Right atrium auricular region (tissue), 2 donors: ENCODE measurements at regions not wholly inside any gene's neighbourhood (a gene's known extent, or its start where the extent isn't known, plus 50 kb on each side); places are given as distances from the start of the nearest gene placed in this dataset.

ENCODE experiments used
- DNase-seq: peaks from one replicate; pipeline ENCODE4 v3.0.0-alpha.2; 2019; ENCODE audit warnings: low spot score
- H3K27ac ChIP-seq, 2 donors: fragments of 200-600 bp; sonication (generic); 1 replicate in 1 of 2; 2 replicates in 1 of 2; pipeline ENCODE4 v1.5.1; 2016 to 2019
- H3K27me3 ChIP-seq, 2 donors: fragments of 200-600 bp; sonication (generic); one replicate each; pipeline versions ENCODE4 v1.5.1 to v1.6.0; 2017 to 2019
- H3K36me3 ChIP-seq: fragments of 200-600 bp; sonication (generic); one replicate; pipeline ENCODE4 v1.5.1; 2016
- H3K4me1 ChIP-seq, 2 donors: fragments of 200-600 bp; sonication (generic); one replicate each; pipeline versions ENCODE4 v1.5.1 to v1.6.0; 2017 to 2019
- H3K4me3 ChIP-seq, 2 donors: fragments of 200-600 bp; sonication (generic); 1 replicate in 1 of 2; 2 replicates in 1 of 2; pipeline ENCODE4 v1.5.1; 2017 to 2019; ENCODE audit warnings: mild to moderate bottlenecking in 1 of 2, moderate library complexity in 1 of 2
- H3K9me3 ChIP-seq, 2 donors: fragments of 200-600 bp; sonication (generic); one replicate each; pipeline ENCODE4 v1.5.1; 2019
- CTCF ChIP-seq, 2 donors: fragments of 200-600 bp; sonication (generic); IDR thresholded peaks; one replicate each; pipeline ENCODE4 v1.5.1; 2019; ENCODE audit warnings: antibody characterized with exemption in 2 of 2

- H3K4me1 ChIP-seq, result no peaks in the 10 kb centered on the region
- no peak overlapping the region for H3K27ac ChIP-seq
- DNase-seq, result no peak
- no peaks in the 10 kb centered on the region for H3K27me3 ChIP-seq
- TF ChIP-seq CTCF (IDR thresholded peaks at IDR 0.05), result no peak
- no peaks in the 10 kb centered on the region for H3K36me3 ChIP-seq
- peaks cover 4 to 13% of the 10 kb centered on the region in 2 donors for H3K9me3 ChIP-seq
- H3K4me3 ChIP-seq, result no peak overlapping the region
Measured at GRCh38 chr2:134108113-134108512, 145.8 kb upstream of the MGAT5 start.

DNA sequence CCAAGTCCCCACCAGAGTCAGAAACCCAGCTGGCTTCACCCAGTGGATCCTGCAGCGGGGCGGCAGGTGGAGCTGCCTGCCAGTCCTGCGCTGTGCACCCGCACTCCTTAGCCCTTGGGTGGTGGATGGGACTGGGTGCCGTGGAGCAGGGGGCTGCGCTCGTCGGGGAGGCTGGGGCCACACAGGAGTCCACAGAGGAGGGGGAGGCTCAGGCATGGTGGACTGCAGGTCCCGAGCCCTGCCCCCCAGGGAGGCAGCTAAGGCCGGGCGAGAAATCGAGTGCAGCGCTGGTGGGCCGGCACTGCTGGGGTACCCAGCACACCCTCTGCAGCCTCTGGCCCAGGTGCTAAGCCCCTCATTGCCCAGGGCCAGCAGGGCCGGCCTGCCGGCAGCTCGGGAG lies 144.6 kb upstream of the MGAT5 start:
- no peak for DNase-seq
- Histone ChIP-seq H3K36me3 (no peaks in the 10 kb centered on the region), H3K4me3 (no peak overlapping the region), H3K4me1 (no peaks in the 10 kb centered on the region), H3K27ac (no peak overlapping the region), H3K9me3 (peaks cover 4 to 13% of the 10 kb centered on the region in 2 donors), H3K27me3 (no peaks in the 10 kb centered on the region)
- no peak for TF ChIP-seq CTCF (IDR thresholded peaks at IDR 0.05)

- Histone ChIP-seq H3K9me3 (peaks cover 4 to 13% of the 10 kb centered on the region in 2 donors), H3K4me1 (no peaks in the 10 kb centered on the region), H3K4me3 (no peak overlapping the region), H3K27ac (no peak overlapping the region), H3K36me3 (no peaks in the 10 kb centered on the region), H3K27me3 (no peaks in the 10 kb centered on the region)
- no peak for TF ChIP-seq CTCF (IDR thresholded peaks at IDR 0.05)
- no peak for DNase-seq
Measured at GRCh38 chr2:134109725-134110124, 144.1 kb upstream of the MGAT5 start.

- Histone ChIP-seq H3K4me3 (no peak overlapping the region), H3K9me3 (peaks cover 4 to 13% of the 10 kb centered on the region in 2 donors), H3K36me3 (no peaks in the 10 kb centered on the region), H3K27me3 (no peaks in the 10 kb centered on the region), H3K27ac (no peak overlapping the region), H3K4me1 (no peaks in the 10 kb centered on the region)
- no peak for TF ChIP-seq CTCF (IDR thresholded peaks at IDR 0.05)
- DNase-seq, result no peak
Measured at GRCh38 chr2:134110532-134110931, 143.3 kb upstream of the MGAT5 start.

- no peaks in the 10 kb centered on the region for H3K27me3 ChIP-seq
- no peak overlapping the region for H3K27ac ChIP-seq
- no peak overlapping the region for H3K4me3 ChIP-seq
- TF ChIP-seq CTCF (IDR thresholded peaks at IDR 0.05), result no peak
- DNase-seq, result no peak
- no peaks in the 10 kb centered on the region for H3K9me3 ChIP-seq
- H3K36me3 ChIP-seq, result no peaks in the 10 kb centered on the region
- peaks cover 0 to 30% of the 10 kb centered on the region in 2 donors for H3K4me1 ChIP-seq
Measured at GRCh38 chr2:134117676-134118075, 136.2 kb upstream of the MGAT5 start.
